Peyer's patch (tissue), 4 donors: ENCODE measurements at regions not wholly inside any gene's neighbourhood (a gene's known extent, or its start where the extent isn't known, plus 50 kb on each side); places are given as distances from the start of the nearest gene placed in this dataset.

Source experiments
- DNase-seq, 3 donors: peaks; one replicate each; pipeline ENCODE4 v3.0.0-alpha.2; 2017 to 2019
- H3K27ac ChIP-seq, 4 donors: fragments of 200-600 bp; sonication (generic); one replicate each; pipeline ENCODE4 v1.5.1; 2016 to 2019
- H3K27me3 ChIP-seq, 2 donors: fragments of 200-600 bp; sonication (generic); one replicate each; pipeline ENCODE4 v1.5.1; 2019
- H3K36me3 ChIP-seq, 3 donors: fragments of 200-600 bp; sonication (generic); one replicate each; pipeline ENCODE4 v1.5.1; 2016 to 2019
- H3K4me1 ChIP-seq, 4 donors: fragments of 200-600 bp; sonication (generic); one replicate each; pipeline ENCODE4 v1.5.1; 2016 to 2019
- H3K4me3 ChIP-seq, 4 donors: fragments of 200-600 bp; sonication (generic); 1 replicate in 3 of 4; 2 replicates in 1 of 4; pipeline ENCODE4 v1.5.1; 2016 to 2019; ENCODE audit warnings: mild to moderate bottlenecking in 1 of 4
- H3K9me3 ChIP-seq, 4 donors: fragments of 200-600 bp; sonication (generic); one replicate each; pipeline ENCODE4 v1.5.1; 2016 to 2019; ENCODE audit warnings: mild to moderate bottlenecking in 1 of 4
- POLR2A ChIP-seq, 2 donors: fragments of 450-650 bp; IDR thresholded peaks; one replicate each; pipeline ENCODE4 v1.5.1; 2017; ENCODE audit warnings: antibody characterized with exemption in 2 of 2, mild to moderate bottlenecking in 2 of 2, moderate library complexity in 2 of 2
- TF ChIP-seq, protein P1 (sequence below), 6 experiments: fragments of 450-650 bp in 4 of 6; fragments of 200-600 bp in 2 of 6; sonication (generic) in 1 of 6; IDR thresholded peaks; one replicate each; pipeline ENCODE4 v1.5.1; 2017 to 2019; ENCODE audit warnings: antibody characterized with exemption in 6 of 6, mild to moderate bottlenecking in 3 of 6, moderate library complexity in 1 of 6

- Histone ChIP-seq H3K4me3 (no peak overlapping the region), H3K27me3 (no peaks in the 10 kb centered on the region), H3K27ac (no peak overlapping the region), H3K36me3 (no peaks in the 10 kb centered on the region), H3K9me3 (no peaks in the 10 kb centered on the region), H3K4me1 (no peaks in the 10 kb centered on the region)
- no peak for DNase-seq
- TF ChIP-seq, protein P1, sequence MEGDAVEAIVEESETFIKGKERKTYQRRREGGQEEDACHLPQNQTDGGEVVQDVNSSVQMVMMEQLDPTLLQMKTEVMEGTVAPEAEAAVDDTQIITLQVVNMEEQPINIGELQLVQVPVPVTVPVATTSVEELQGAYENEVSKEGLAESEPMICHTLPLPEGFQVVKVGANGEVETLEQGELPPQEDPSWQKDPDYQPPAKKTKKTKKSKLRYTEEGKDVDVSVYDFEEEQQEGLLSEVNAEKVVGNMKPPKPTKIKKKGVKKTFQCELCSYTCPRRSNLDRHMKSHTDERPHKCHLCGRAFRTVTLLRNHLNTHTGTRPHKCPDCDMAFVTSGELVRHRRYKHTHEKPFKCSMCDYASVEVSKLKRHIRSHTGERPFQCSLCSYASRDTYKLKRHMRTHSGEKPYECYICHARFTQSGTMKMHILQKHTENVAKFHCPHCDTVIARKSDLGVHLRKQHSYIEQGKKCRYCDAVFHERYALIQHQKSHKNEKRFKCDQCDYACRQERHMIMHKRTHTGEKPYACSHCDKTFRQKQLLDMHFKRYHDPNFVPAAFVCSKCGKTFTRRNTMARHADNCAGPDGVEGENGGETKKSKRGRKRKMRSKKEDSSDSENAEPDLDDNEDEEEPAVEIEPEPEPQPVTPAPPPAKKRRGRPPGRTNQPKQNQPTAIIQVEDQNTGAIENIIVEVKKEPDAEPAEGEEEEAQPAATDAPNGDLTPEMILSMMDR (IDR thresholded peaks at IDR 0.05) = no peak
Observed at GRCh38 chr7:41187322-41187721, 515.6 kb downstream of the INHBA start.

DNA sequence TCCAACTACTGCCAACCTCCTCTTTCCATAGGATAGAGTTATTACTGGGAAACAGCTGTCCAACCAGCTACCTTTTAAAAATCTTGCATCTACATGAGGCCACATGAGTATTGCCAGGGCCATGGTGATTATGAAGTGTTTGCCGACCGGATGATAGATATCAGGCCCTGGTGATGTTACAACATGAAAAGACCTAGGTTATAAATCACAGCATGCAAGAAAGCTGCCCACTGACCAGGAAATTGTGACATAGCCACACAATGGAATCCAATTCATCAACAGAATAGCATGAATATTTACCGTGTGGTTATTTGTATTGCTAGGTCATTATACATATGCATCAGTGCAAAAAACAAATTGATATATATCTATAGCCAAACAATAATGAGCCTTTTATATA, 517.0 kb downstream of the INHBA start:
- DNase-seq = no peak
- no peak for TF ChIP-seq POLR2A (IDR thresholded peaks at IDR 0.05)
- no peaks in the 10 kb centered on the region for H3K36me3 ChIP-seq
- no peaks in the 10 kb centered on the region for H3K4me1 ChIP-seq
- H3K27ac ChIP-seq = no peak overlapping the region
- no peaks in the 10 kb centered on the region for H3K9me3 ChIP-seq
- H3K27me3 ChIP-seq = no peaks in the 10 kb centered on the region
- no peak overlapping the region for H3K4me3 ChIP-seq

GRCh38 chr7:41183741-41184140, 519.1 kb downstream of the INHBA start:
- Histone ChIP-seq H3K27ac (no peak overlapping the region), H3K4me3 (no peak overlapping the region)
- no peak for TF ChIP-seq POLR2A (IDR thresholded peaks at IDR 0.05)
- TF ChIP-seq, protein P1 (IDR thresholded peaks at IDR 0.05) = no peak

DNA sequence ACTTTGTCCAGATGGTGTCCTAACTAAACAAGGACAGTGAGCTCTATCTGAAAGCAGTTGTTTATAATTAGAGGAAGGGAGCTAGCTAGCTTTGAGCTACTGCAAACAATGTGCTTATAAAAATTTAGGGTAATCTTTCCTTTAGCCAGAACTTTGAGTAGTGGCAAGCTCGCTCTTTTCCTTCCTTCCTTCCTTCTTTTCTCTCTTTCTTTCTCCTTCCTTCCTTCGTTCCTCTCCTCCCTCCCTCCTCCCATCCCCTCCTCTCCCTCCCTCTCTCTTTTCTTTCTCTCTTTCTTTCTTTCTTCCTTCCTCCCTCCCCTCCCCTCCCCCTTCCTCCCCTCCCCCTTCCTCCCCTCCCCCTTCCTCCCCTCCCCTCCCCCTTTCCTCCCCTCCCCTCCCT, 520.1 kb downstream of the INHBA start:
- Histone ChIP-seq H3K27ac (no peak overlapping the region), H3K4me1 (no peaks in the 10 kb centered on the region), H3K9me3 (no peaks in the 10 kb centered on the region), H3K4me3 (no peak overlapping the region), H3K27me3 (no peaks in the 10 kb centered on the region), H3K36me3 (no peaks in the 10 kb centered on the region)
- TF ChIP-seq, protein P1 (IDR thresholded peaks at IDR 0.05) = no peak
- TF ChIP-seq POLR2A (IDR thresholded peaks at IDR 0.05) = no peak
- DNase-seq = no peak

More at GRCh38 chr7:41183741-41184140, 519.1 kb downstream of the INHBA start:
- no peaks in the 10 kb centered on the region for H3K36me3 ChIP-seq
- no peak for DNase-seq
- H3K4me1 ChIP-seq = no peaks in the 10 kb centered on the region
- no peaks in the 10 kb centered on the region for H3K27me3 ChIP-seq
- H3K9me3 ChIP-seq = no peaks in the 10 kb centered on the region

- Histone ChIP-seq H3K27me3 (no peaks in the 10 kb centered on the region), H3K27ac (no peak overlapping the region), H3K36me3 (no peaks in the 10 kb centered on the region), H3K4me3 (no peak overlapping the region), H3K4me1 (no peaks in the 10 kb centered on the region), H3K9me3 (no peaks in the 10 kb centered on the region)
- TF ChIP-seq, protein P1 (IDR thresholded peaks at IDR 0.05) = no peak
- no peak for TF ChIP-seq POLR2A (IDR thresholded peaks at IDR 0.05)
- DNase-seq = no peak
Observed at GRCh38 chr7:41175435-41175834, 527.5 kb downstream of the INHBA start.

DNA sequence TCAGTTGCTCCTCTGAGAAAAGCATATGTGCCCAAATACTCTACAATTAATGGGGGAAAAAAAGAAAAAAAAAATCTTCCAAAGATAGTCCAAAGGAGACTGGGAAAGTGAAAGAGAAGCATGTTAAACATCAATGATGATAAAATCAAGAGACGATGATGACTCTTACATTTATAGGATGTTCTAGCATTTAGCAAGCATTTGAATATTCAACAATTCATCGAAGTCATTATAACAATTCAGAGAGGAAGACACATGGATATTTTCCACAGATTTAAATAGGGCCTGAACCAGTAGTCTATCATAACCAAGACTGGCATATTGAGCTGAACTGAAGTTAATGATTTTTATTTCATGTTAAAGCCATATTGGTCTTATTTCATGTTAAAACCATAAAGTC, 528.4 kb downstream of the INHBA start:
- no peaks in the 10 kb centered on the region for H3K36me3 ChIP-seq
- no peaks in the 10 kb centered on the region for H3K27me3 ChIP-seq
- H3K9me3 ChIP-seq = no peaks in the 10 kb centered on the region
- DNase-seq = no peak
- no peak for TF ChIP-seq POLR2A (IDR thresholded peaks at IDR 0.05)
- TF ChIP-seq, protein P1 (IDR thresholded peaks at IDR 0.05) = no peak
- H3K4me1 ChIP-seq = no peaks in the 10 kb centered on the region
- no peak overlapping the region for H3K27ac ChIP-seq
- no peak overlapping the region for H3K4me3 ChIP-seq
